GM20431 (cell line): ENCODE measurements at regions not wholly inside any gene's neighbourhood (a gene's known extent, or its start where the extent isn't known, plus 50 kb on each side); places are given as distances from the start of the nearest gene placed in this dataset.
"Not testable (repeated sequence)": the region's sequence is repeated elsewhere in the genome, so short reads cannot be mapped to it uniquely, and the experiment has no call there.

Experiments used
- in situ Hi-C: fragments of 300-500 bp; cut with MseI, MboI; formaldehyde crosslinking; loops from one replicate; pipeline ENCODE4 v1.15.0; 2020; ENCODE audit warnings: low sequenced_read_pairs; ENCODE audit not compliant: unreplicated experiment

GRCh38 chr6:74741646-74742045 lies 464.2 kb downstream of the COL12A1 start:
- in situ Hi-C loops: no loop called here

- in situ Hi-C loops: no loop called here
Observed at GRCh38 chr6:74735304-74735703, 470.5 kb downstream of the COL12A1 start.

GRCh38 chr6:74734901-74735300 lies 471.0 kb downstream of the COL12A1 start:
- in situ Hi-C loops: no loop called here

GRCh38 chr6:74733830-74734620 lies 471.8 kb downstream of the COL12A1 start:
- in situ Hi-C loops: no loop called here

- in situ Hi-C loops: no loop called here
Observed at GRCh38 chr6:74731931-74732330, 473.9 kb downstream of the COL12A1 start.

- in situ Hi-C loops: no loop called here
Observed at GRCh38 chr6:74731204-74731603, 474.6 kb downstream of the COL12A1 start.

GRCh38 chr6:74720923-74721322 lies 484.9 kb downstream of the COL12A1 start:
- in situ Hi-C loops: no loop called here

GRCh38 chr6:74717591-74717990 lies 488.3 kb downstream of the COL12A1 start:
- in situ Hi-C loops: no loop called here

GRCh38 chr6:74715355-74716085 lies 490.3 kb downstream of the COL12A1 start:
- in situ Hi-C loops: no loop called here

GRCh38 chr6:74713941-74714340 lies 491.9 kb downstream of the COL12A1 start:
- in situ Hi-C loops: no loop called here

- in situ Hi-C loops: no loop called here
Observed at GRCh38 chr6:74705451-74705850, 500.4 kb downstream of the COL12A1 start.

GRCh38 chr6:74704540-74704939 lies 501.3 kb downstream of the COL12A1 start:
- in situ Hi-C loops: not testable (repeated sequence)

- in situ Hi-C loops: no loop called here
Observed at GRCh38 chr6:74690365-74690764, 515.5 kb downstream of the COL12A1 start.

GRCh38 chr6:74689601-74690000 lies 516.3 kb downstream of the COL12A1 start:
- in situ Hi-C loops: no loop called here

- in situ Hi-C loops: no loop called here
Observed at GRCh38 chr6:74677463-74677862, 528.4 kb downstream of the COL12A1 start.

- in situ Hi-C loops: no loop called here
Observed at GRCh38 chr6:74676906-74677305, 528.9 kb downstream of the COL12A1 start.

GRCh38 chr6:74674377-74674776 lies 531.5 kb downstream of the COL12A1 start:
- in situ Hi-C loops: no loop called here

GRCh38 chr6:74671558-74672025 lies 534.3 kb downstream of the COL12A1 start:
- in situ Hi-C loops: no loop called here

GRCh38 chr6:74658391-74658790 lies 547.5 kb downstream of the COL12A1 start:
- in situ Hi-C loops: no loop called here

GRCh38 chr6:74657931-74658330 lies 547.9 kb downstream of the COL12A1 start:
- in situ Hi-C loops: no loop called here

GRCh38 chr6:74657011-74657410 lies 548.8 kb downstream of the COL12A1 start:
- in situ Hi-C loops: no loop called here
